GM12878 (cell line): ENCODE measurements at regions not wholly inside any gene's neighbourhood (a gene's known extent, or its start where the extent isn't known, plus 50 kb on each side); places are given as distances from the start of the nearest gene placed in this dataset.

Experiments used
- ATAC-seq: fragments of 200-7000 bp; cut with Tn5 transposase; 3 replicates; pipeline ENCODE4 v1.9.1; 2020; ENCODE audit warnings: mild to moderate bottlenecking, moderate library complexity
- BruUV-seq: library from RNA; stranded (reverse); fragments of 400-500 nt; replicated peaks from 2 replicates; lab custom pipeline; 2021; lab: Mats Ljungman, UMichigan
- CTCF ChIA-PET: fragments of 300-600 bp; sonication (Branson Sonifier 250); formaldehyde crosslinking; extraction: SDS; loops from one replicate; lab custom pipeline; 2021; ENCODE audit warnings: inconsistent platforms; lab: Yijun Ruan, JAX
- POLR2A ChIA-PET: fragments of 350-600 bp; formaldehyde crosslinking; extraction: SDS; loops from one replicate; lab custom pipeline; 2021; ENCODE audit warnings: inconsistent platforms; lab: Charles Lee
- RAD21 ChIA-PET: fragments of 300-600 bp; sonication (Branson Sonifier 250); formaldehyde crosslinking; loops from one replicate; lab custom pipeline; 2023; ENCODE audit warnings: antibody characterized with exemption; ENCODE audit not compliant: unreplicated experiment; lab: Charles Lee
- SMC1A ChIA-PET: fragments of 300-600 bp; sonication (Branson Sonifier 250); formaldehyde crosslinking; loops from one replicate; lab custom pipeline; 2023; ENCODE audit not compliant: unreplicated experiment, uncharacterized antibody; lab: Charles Lee
- DNase-seq: peaks from one replicate; pipeline ENCODE4 v3.0.0-alpha.2; 2011; ENCODE audit warnings: low read depth, low spot score
- FAIRE-seq: peaks from 3 replicates; lab custom pipeline; 2011; peaks lifted over from hg19 to GRCh38; lab: Jason Lieb, UNC
- H2AFZ ChIP-seq: 2 replicates; pipeline ENCODE4 v1.6.0; 2011; ENCODE audit warnings: low read depth, low read length, control low read depth; ENCODE audit not compliant: control insufficient read depth
- H3K27ac ChIP-seq: 2 replicates; pipeline ENCODE4 v1.5.1; 2011; ENCODE audit warnings: control low read depth; ENCODE audit not compliant: control insufficient read depth, insufficient read depth
- H3K27me3 ChIP-seq, 2 experiments: replicated peaks in 1 of 2; 2 replicates each; pipeline versions ENCODE4 v1.6.0 to v1.6.1; 2011; ENCODE audit warnings: low read length in 1 of 2; ENCODE audit not compliant: control insufficient read depth in 2 of 2, insufficient read depth in 2 of 2
- H3K36me3 ChIP-seq, 2 experiments: 2 replicates each; pipeline ENCODE4 v1.5.1; 2011; ENCODE audit warnings: low read length in 1 of 2; ENCODE audit not compliant: control insufficient read depth in 2 of 2, insufficient read depth in 2 of 2
- H3K4me1 ChIP-seq: 2 replicates; pipeline ENCODE4 v1.6.1; 2011; ENCODE audit warnings: mild to moderate bottlenecking, low read length, moderate library complexity, mixed read lengths; ENCODE audit not compliant: control insufficient read depth, insufficient read depth
- H3K4me2 ChIP-seq: 2 replicates; pipeline ENCODE4 v1.6.0; 2011; ENCODE audit warnings: control low read depth; ENCODE audit not compliant: control insufficient read depth, insufficient read depth
- H3K4me3 ChIP-seq: fragments of 200-600 bp; sonication (generic); 2 replicates; pipeline ENCODE4 v1.5.1; 2016
- H3K79me2 ChIP-seq: 2 replicates; pipeline ENCODE4 v1.6.0; 2011; ENCODE audit warnings: low read length; ENCODE audit not compliant: control insufficient read depth, insufficient read depth
- H3K9ac ChIP-seq: 2 replicates; pipeline ENCODE4 v1.8.0; 2011; ENCODE audit warnings: low read length, control low read depth, mixed read lengths; ENCODE audit not compliant: control insufficient read depth, insufficient read depth
- H3K9me3 ChIP-seq: replicated peaks from 3 replicates; pipeline ENCODE4 v1.5.1; 2011; ENCODE audit warnings: mild to moderate bottlenecking, low read length; ENCODE audit not compliant: control insufficient read depth, insufficient read depth
- H4K20me1 ChIP-seq: 2 replicates; pipeline ENCODE4 v1.6.0; 2011; ENCODE audit not compliant: control insufficient read depth, insufficient read depth
- BCL11A ChIP-seq: IDR thresholded peaks from 2 replicates; pipeline ENCODE4 v1.6.1; 2011; ENCODE audit warnings: low read depth, low read length
- CBX5 ChIP-seq: sonication (generic); IDR thresholded peaks from 2 replicates; pipeline ENCODE4 v1.6.1; 2016; ENCODE audit warnings: low read depth, moderate library complexity, mild to moderate bottlenecking, inconsistent platforms
- E2F8 ChIP-seq: fragments of 450-650 bp; IDR thresholded peaks from 2 replicates; pipeline ENCODE4 v1.6.1; 2018; ENCODE audit warnings: mild to moderate bottlenecking, low read depth, moderate library complexity; ENCODE audit not compliant: partially characterized antibody
- EZH2 ChIP-seq: IDR thresholded peaks from 2 replicates; pipeline ENCODE4 v1.6.1; 2012; ENCODE audit warnings: low read depth, mild to moderate bottlenecking, control low read depth, inconsistent platforms, low read length, borderline replicate concordance; ENCODE audit not compliant: control insufficient read depth
- GATAD2B ChIP-seq: fragments of 450-650 bp; conservative IDR thresholded peaks from 2 replicates; pipeline ENCODE4 v1.6.1; 2017; ENCODE audit warnings: low read depth, mild to moderate bottlenecking, moderate library complexity
- MEF2B ChIP-seq: fragments of 450-650 bp; IDR thresholded peaks from 2 replicates; pipeline ENCODE4 v1.6.1; 2018; ENCODE audit warnings: mild to moderate bottlenecking, moderate library complexity; ENCODE audit not compliant: partially characterized antibody, poor library complexity, severe bottlenecking
- MXI1 ChIP-seq: fragments of 150-350 bp; IDR thresholded peaks from 2 replicates; pipeline ENCODE4 v1.6.1; 2011; ENCODE audit warnings: low read depth, mild to moderate bottlenecking, inconsistent platforms, low read length, improper control_type of control experiment
- NFYA ChIP-seq: IDR thresholded peaks from 2 replicates; pipeline ENCODE4 v1.6.1; 2011; ENCODE audit warnings: low read depth, mild to moderate bottlenecking, low read length, improper control_type of control experiment, borderline replicate concordance
- POLR2AphosphoS2 ChIP-seq: IDR thresholded peaks from 2 replicates; pipeline ENCODE4 v1.6.1; 2011; ENCODE audit warnings: low read depth, mild to moderate bottlenecking, low read length, improper control_type of control experiment, moderate library complexity
- POU2F2 ChIP-seq: IDR thresholded peaks from 3 replicates; pipeline ENCODE4 v1.6.1; 2011; ENCODE audit warnings: low read depth, mild to moderate bottlenecking, low read length, borderline replicate concordance
- REST ChIP-seq: IDR thresholded peaks from 2 replicates; pipeline ENCODE4 v1.6.1; 2012; ENCODE audit warnings: mild to moderate bottlenecking, low read depth, low read length
- SMAD1 ChIP-seq: fragments of 450-650 bp; IDR thresholded peaks from 2 replicates; pipeline ENCODE4 v1.6.1; 2018; ENCODE audit warnings: mild to moderate bottlenecking, low read depth; ENCODE audit not compliant: partially characterized antibody
- ZBTB11 ChIP-seq: fragments of 450-650 bp; formaldehyde crosslinking; IDR thresholded peaks from 2 replicates; pipeline ENCODE4 v1.5.0; 2022; ENCODE audit warnings: mild to moderate bottlenecking, missing genetic modification characterization
- ZNF207 ChIP-seq: fragments of 450-650 bp; IDR thresholded peaks from 2 replicates; pipeline ENCODE4 v1.6.1; 2014; ENCODE audit warnings: antibody characterized with exemption, mild to moderate bottlenecking, borderline replicate concordance
- WGBS: methylation state at CpG from one replicate; pipeline ENCODE4 v1.1.6; 2016; ENCODE audit warnings: low lambda C conversion rate; ENCODE audit not compliant: insufficient replicate concordance, insufficient coverage; ENCODE audit errors: missing lambda C conversion rate; 5-methylcytosine and 5-hydroxymethylcytosine counted together
- in situ Hi-C: fragments of 300-500 bp; cut with MboI; formaldehyde crosslinking; loops from 9 replicates; pipeline ENCODE4 v1.14.3; 2018; ENCODE audit warnings: mixed read lengths
- intact Hi-C: fragments of 100-400 bp; cut with micrococcal nuclease; formaldehyde crosslinking; loops from one replicate; pipeline ENCODE4 v1.14.2; 2022; ENCODE audit not compliant: unreplicated experiment

GRCh38 chr20:39619271-39619785 is 657.2 kb downstream of the DHX35 start:
- H3K4me2 ChIP-seq = no peak overlapping the region
- POLR2A ChIA-PET = no interaction called here
- H3K27me3 ChIP-seq = no peaks in the 10 kb centered on the region
- CTCF ChIA-PET = no interaction called here
- ATAC-seq (no peak), FAIRE-seq (no peak), DNase-seq (no peak)
- H3K79me2 ChIP-seq = no peaks in the 10 kb centered on the region
- H3K9ac ChIP-seq = no peak overlapping the region
- RAD21 ChIA-PET = interaction anchor here (0.6 kb wide), 1 partner anchor 169 kb away, joined by 4 read pairs; no protein-coding TSS in a partner anchor
- no peaks in the 10 kb centered on the region for H3K4me1 ChIP-seq
- in situ Hi-C loops (no loop called here), intact Hi-C loops (no loop called here)
- H3K4me3 ChIP-seq = no peak overlapping the region
- no TSS peak for BruUV-seq
- H3K36me3 ChIP-seq = no peaks in the 10 kb centered on the region
- H3K27ac ChIP-seq = no peak overlapping the region
- no peaks in the 10 kb centered on the region for H4K20me1 ChIP-seq
- H3K9me3 ChIP-seq = no peaks in the 10 kb centered on the region
- H2AFZ ChIP-seq = no peak overlapping the region
- WGBS = 0% methylated on average over 1 of the region's 1 CpG
- SMC1A ChIA-PET = no interaction called here
- TF ChIP-seq MXI1 = no peak
- no peak for TF ChIP-seq CBX5
- no peak for TF ChIP-seq POLR2AphosphoS2
- TF ChIP-seq ZBTB11 (CRISPR knock-in tag) = no peak
- TF ChIP-seq GATAD2B = no peak
- no peak for TF ChIP-seq ZNF207
- no peak for TF ChIP-seq POU2F2
- TF ChIP-seq MEF2B = no peak
- no peak for TF ChIP-seq BCL11A
- no peak for TF ChIP-seq NFYA
- TF ChIP-seq E2F8 = no peak
- TF ChIP-seq EZH2 = no peak
- no peak for TF ChIP-seq REST
- no peak for TF ChIP-seq SMAD1
